Stimulated activated CD4-positive, alpha-beta T cell treated with anti-CD3 and anti-CD28 coated beads, Interleukin-15, amount 100 ng/mL, for 24 hours (primary cell): ENCODE measurements at regions not wholly inside any gene's neighbourhood (a gene's known extent, or its start where the extent isn't known, plus 50 kb on each side); places are given as distances from the start of the nearest gene placed in this dataset.
"Not testable (repeated sequence)": the region's sequence is repeated elsewhere in the genome, so short reads cannot be mapped to it uniquely, and the experiment has no call there.

Source experiments
- DNase-seq: peaks from one replicate; pipeline ENCODE4 v3.0.0-alpha.2; 2020

DNA sequence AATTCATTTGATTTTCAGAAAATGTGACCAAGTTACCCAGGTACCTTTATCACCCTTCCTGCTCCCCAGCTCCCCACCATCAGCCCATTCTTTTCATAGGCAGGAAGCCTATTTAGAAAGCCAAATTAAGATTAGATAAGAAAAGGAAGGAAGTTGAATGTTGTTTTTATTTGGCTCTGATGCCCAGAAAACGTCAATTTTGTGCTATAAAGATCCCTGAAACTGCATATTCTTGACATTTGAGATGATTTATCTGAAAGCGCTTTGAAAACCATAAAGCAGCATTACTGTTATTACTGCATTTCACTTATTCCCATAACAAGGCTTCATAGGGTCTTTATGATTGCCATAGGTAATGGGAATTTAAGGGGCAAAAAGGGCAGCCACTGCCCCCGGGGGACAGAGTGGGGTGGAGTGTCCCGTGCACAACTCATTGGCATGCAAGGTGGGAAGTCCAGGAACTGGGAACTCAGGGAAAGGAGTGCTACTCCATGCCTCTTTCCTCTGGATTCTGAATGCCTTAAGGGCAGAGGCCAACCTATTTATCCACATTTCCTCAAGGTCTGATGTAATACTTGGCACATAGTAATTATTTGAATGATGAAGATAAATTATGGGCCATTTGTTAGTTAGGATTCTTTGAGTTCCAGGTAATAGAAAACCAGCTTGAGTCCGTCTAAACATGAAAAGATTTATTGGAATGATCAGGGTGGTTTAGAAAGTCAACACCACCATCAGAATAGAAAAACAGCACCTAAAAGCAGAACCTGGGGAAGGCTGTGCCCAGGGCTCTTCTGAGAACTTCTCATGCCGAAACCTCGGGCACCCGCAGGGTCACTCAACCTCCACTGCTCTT is 100.6 kb upstream of the ELMO1 start:
- no peak for DNase-seq

DNA sequence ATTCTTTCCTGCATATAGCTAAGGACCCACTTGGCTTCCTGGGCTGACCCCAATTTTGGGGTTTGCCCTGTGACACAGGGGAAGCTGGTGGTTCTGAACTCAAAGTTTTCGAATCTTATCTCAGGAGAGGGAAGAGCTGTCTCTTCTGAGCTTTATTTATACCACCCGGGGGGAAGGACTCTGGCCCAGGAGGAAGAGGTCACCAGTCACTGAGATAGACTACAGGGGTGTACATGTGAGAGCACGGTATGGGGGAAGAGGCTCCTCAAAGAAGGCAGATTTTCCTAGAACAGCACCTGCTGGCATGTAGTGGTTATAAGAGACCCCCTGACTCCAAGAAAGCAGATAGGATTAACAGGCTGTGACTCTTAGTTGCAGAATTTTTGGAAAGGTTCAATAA is 101.8 kb upstream of the ELMO1 start:
- no peak for DNase-seq

DNA sequence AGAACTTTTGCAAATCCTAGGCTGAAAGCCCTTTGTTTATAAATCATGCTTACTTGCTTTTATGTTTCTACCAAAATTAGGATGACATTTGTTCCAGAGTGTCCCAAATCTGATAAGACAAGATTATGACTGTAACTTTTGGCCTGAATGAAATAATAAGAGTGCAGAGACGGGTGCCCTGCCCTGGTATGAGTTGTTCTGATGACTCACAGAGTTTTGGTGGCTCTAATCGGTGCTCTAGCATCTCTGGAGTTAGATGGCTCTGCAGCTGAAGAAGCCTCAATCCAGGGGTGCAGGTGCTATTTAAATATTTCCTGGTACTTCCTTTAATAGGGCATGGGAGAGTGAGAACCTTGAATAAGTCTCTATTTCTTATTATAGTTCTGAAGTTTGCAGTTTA is 102.2 kb upstream of the ELMO1 start:
- no peak for DNase-seq

DNA sequence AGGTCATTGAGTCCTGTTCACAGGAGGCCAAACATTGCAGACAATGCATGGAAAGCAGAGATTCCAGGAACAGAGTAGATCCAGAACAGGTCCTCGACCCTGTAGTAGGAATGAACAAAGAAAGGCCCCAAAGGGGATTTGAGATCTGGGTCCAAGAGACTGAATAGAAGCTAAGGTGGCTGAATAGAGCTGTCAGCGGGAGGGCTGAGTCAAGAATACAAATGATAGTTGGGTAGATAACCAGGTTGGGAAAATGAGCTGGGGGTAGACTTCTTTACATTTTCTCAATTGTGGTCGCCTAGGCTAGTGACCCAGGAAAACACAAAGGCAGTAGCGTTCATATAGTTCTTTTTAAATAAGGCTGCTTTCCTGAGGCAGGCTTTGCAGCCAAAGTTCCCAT is 103.4 kb upstream of the ELMO1 start:
- DNase-seq: no peak

DNA sequence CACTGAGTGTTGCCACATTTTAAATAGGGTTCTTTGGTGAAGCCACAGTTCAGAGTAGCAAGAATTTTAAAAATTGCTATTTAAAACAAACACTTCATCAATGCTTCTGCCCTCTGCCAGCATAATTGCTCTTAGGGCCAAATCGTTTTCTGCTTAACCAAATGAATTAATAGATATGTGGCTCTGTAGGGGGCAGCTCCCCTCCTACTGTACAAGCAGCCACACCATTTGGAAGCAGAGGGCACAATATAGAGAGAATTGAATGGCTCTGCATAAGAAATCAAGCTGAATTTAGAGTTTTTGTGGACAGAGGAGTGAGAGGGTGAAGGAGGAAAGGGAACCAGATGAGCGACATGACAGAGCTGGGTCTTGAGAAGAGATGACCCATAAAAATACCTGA is 103.8 kb upstream of the ELMO1 start:
- DNase-seq: not testable (repeated sequence)

DNA sequence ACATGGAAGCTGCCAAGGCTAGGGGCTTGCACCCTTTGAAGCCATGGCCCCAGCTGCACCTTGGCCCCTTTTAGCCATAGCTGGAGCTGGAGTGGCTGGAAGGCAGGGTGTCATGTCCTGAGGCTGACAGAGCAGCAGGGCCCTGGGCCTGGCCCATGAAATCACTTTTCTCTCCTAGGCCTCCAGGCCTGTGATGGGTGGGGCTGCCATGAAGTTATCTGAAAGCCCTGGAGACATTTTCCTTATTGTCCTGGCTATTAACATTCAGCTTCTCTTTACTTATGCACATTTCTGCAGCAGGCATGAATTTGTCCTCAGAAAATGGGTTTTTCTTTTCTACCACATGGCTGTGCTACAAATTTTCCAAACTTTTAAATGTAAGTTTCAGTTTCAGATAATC is 106.9 kb upstream of the ELMO1 start:
- no peak for DNase-seq

DNA sequence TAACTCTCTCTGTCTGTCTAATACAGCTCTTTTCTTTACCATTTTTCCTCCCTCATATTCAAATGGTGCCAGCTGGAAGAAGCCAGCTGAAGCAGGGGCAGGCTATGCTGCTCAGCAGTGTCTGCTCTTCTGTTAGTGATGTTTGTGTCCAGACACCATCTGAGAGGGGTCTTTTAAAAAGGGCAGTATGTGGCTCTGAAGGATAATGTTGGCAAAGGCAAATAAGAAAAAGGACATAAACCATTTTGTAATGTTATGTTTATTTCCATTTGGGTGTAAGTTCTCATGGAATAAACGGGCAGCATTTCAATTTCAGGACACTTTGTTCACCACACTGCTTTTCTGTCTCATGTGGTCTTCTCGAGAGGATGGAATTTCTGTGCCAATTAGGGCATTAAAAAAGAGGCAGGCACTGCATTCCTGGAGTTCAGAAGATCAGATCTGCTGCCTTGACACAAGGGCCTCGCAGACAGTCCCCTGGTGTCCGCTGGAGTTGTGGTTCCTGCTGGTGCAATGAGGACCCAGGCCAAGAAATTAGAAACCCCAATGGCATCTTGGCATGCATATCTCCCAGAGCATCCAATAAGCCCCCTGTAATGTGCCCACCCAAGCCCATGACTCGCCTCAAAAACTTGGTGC is 109.0 kb upstream of the ELMO1 start:
- no peak for DNase-seq

DNA sequence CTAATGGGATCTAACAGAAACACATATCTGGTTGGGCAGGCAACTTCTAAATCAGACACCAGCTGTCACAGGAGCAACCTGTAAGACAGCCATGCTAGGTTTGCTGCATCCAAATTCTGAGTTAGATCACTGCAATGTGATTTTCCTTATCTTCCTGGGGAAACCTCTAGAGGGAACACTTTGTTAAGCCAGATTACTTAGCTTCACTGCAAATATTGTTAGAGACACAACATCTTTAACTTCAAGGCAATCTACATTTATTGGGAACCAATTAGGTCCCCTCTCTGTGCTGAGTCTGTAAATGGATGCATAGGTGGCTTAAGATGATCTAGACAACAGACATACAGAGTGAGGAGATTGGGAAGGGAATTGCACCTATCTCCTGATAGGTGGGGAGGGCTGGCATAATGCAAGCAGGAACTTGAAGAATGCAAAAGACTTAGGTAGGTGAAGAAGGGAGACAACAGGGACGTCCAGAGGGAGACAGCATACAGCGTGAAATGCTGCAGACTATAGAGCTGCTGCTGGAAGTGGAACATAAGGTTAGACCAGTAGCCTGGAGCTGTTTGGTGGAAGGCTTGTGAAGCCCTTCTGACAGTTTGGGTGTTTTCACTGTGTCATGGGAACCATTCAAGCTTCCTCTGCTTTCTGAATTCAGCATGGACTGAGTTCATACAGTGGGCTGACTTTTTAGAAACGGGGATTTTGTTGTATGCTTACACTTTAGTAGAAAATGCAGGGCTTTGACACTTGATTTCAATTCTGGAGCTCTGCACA is 109.8 kb upstream of the ELMO1 start:
- DNase-seq: no peak

DNA sequence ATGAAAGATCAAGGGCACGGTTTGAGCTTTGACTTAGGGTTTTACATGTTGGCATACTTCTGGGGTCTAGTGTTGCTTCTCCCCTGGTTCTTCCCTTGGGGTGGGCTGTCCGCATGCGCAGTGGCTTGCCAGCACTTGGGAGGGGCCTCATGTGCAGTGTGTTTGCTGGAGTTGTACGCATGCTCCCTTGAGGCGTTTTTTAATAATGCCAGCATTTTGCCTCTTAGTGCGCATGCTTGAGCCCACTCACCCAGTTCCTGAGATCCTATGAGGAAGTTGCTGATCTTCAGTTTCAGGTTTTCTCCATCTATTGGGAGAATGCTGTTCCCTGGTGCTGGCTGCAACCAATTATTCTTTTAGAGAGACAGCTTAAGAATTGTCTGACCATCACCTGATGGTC is 113.4 kb upstream of the GPR141 start:
- DNase-seq: no peak

DNA sequence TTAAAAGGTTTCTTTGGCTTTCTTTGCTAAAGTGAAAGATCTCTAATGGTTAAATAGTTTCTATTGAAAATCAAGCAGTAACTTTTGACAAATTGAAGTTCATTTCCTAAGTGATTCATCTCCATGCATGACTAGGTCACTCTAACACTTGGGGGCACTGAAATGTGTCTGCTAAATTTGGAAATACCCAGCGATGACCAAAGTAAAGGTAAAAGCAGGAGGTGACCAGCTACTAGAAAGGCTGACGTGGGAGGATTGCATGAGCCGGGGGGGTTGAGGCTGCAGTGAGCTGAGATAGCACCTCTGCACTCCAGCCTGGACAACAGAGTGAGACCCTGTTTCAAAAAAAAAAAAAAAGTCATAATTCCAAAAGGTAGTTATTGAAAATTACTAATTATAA is 111.8 kb upstream of the GPR141 start:
- DNase-seq: no peak

DNA sequence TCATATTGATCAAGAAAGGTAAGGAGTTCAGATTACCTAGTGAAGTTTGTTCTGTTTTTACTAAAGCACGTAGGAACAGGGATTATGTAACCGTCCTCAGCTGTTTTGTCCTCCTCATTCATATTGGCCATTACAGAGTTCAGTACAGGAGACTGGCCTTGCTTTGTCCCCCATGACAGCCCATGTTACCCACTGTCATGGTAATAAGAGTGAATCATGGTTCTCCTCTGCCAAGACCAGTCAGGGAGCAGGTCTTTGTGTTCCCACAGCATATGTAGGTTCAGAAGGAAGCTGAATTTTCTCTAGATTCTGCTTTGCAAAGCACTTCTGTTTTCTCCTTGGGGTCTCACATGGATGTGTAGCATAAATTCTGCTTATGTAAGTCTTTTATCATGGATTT is 106.2 kb upstream of the GPR141 start:
- no peak for DNase-seq

DNA sequence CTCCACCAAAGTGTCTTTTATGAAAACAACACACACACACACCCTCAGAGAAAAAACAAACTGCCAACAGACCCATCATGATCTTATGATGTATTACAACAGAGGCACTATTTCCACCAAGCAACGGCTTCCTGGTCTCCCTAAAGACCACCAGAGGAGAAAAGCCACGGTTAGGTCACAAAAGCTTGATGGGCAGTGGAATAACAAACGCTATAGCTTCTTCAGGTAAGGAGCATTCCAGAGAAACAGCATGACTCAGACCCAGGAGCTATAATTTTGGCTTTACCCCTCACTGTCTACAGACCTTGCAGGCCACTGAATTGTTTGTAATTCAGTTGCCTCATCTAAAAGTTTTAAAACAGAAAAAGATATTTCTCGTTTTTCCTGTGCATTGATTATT is 105.7 kb upstream of the GPR141 start:
- DNase-seq: no peak

DNA sequence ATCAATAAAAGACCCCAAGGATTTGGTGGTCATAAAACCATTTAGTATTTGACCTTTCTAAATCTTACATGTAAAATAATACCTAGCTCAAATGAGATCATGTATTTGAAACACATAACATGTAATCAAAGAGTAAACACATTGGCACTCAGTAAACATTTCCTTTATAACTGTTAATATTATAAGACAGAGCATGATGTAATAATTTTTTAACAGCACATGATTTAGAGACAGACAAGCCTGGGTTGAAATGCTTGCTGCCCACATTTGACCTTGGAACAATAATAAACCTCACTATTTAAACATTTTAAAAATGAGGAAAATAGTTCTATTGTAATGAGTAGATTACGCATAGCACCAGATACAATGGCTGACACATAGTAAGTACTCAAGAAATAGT is 105.2 kb upstream of the GPR141 start:
- no peak for DNase-seq

DNA sequence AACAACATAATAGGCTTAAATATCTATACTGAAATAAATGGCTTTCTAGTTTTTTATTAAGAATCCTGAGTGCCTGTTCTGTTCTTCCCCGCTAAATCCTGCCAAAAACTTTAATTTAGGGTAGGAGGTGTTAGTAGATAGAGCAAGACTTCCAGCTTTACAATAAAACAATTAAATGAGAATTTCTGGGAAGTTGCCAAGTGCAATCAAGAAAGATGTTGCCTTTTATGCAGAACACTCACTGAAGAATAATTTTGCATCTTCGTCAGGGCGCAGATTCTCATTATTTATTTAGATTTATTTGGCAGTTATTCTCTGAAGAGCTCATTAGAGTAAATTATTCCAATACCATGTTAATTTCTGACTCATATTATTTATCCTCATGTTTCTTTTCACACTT is 103.2 kb upstream of the GPR141 start:
- DNase-seq: no peak

DNA sequence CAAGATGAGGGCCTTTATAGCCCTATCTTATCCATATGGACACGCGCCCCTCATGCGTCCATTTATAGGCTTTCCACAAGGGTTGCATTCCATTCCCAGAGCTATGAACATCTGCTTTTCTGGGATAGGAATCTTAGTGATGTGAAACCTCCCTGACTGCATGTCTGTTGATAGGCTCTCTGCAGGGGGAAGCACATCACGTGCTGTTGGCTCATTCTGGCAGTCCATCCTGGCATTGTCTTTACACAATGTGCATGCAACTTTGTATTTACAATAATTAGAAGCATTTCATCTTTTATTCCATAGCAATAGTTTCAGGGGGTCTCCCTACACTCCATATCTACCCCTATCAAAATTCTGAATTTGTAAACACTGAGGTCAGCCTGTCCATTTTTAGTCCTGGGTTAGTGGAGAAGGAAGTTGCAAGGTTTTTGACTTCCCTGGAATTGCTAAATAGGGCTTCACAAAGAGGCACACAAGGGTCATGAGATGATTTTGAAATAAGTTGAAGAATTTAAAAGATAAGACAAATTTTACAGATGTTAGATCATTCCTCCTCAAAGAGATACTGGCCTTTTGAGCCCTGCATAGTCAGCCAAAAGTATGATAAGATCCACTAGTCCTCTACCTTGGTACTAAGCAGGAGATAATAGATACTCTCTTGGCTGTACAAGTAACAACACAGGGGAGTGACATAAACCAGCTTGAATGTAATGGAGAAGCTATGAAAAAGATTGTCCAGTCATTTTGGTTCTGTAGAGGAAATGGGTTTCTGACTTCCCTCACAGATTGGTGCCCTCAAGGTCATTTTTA is 98.7 kb upstream of the GPR141 start:
- DNase-seq: not testable (repeated sequence)

DNA sequence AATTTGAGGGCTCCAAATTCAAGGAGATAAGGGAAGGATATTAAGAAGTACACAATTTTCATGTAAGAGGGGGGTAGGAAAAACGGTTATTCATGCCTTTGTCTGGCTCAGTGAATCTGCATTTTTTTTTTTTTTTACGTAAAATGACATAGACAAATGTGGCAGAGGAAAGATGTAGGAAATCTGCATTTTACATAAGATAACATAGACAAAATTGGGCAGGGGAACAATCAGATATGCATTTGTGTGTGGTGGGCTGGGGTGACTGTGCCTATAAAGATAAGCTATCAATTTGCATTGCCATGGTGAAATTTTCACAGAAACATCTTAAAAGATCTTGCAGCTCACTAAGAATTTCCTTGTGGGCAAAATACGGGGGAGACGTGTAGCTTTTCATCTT is 92.7 kb upstream of the GPR141 start:
- DNase-seq: no peak

DNA sequence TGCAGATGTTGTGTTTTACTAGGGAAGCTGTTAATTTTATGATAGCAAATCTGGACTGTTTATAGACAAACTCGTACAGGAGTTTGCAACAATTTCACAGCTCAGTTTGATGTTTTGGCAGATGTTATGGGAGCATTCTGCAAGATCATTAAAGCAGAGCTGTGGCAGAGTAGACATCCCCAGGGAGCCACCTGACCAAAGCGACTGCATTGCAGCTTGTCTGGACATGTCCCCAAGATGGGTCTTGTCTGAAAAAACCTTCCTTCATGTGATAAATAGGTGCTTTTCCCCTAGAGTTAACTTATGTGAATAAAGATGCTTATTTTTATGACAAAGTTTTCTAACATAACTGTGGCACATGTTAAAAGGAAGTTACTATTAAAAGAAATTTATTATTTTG is 91.2 kb upstream of the GPR141 start:
- no peak for DNase-seq

DNA sequence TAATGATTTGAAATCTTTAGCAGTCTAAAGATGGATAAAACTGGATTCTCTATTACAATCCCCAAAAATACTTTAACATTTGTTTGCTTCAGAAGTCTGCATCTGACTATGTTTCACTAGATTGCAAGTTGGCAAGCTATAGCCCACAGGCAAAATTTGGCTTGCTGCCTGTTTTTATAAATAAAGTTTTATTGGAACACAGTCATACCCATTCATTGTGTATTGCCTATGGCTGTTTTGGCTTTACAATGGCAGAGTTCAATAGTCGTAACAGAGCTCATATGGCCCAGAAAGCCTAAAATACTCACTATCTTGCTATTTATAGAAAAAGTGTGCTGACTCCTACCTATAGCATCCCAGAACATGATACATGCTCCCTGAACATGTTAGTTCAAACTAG is 89.0 kb upstream of the GPR141 start:
- no peak for DNase-seq

DNA sequence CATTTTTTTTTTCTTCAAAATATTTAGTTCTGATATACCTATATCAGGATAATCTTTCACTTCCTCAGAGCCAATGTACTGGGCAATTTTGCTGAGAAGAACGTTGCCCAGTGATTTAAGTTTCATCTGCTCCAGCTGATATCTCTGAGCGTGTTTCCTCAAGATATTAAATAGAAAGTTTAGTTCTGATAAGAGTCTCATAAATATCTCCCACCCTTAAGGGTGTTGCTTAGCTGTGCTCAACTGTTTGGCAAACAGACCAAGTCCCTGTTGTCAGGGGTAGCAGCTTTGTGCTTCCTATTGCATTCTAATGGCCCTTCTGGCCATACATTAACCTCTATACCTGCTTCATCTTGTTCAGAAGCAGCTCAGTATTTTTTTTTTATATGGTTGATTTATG is 84.7 kb upstream of the GPR141 start:
- no peak for DNase-seq

DNA sequence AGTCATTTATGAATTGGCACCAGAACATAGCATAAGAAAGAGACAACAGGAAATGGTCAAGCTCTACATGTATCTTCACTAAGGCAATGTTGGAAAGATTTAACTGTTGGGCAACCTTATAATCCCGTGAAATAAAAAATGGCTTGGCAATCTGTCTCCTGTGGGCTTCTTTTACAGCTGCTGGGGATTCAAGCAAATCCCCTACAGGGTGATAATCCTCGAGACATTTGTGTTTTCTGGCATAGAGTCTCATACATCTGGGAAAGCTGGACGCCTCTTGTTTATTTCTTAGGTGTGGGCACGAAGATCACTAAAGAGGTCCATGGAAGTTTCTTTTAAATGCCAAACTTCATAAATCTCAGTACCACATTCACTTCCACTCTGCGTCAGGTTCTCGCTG is 82.2 kb upstream of the GPR141 start:
- DNase-seq: no peak

DNA sequence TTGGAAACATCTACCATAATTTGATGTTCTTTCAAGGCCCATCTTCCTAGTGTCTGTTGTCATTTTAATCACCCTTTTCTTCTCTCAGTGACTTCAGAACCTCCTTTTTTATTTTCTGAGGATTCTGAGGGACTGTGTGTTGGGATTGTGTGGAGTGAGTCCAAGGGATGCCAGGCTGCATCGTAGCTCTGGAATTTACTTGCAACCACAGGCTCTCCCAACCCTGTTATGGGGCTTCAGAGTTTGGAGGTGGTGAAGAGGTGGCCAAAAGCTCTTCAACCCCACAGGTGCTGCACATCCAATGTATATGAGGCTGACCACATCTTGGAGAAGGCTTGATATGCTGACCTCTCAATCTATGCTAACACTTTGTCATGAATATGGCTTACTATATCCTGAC is 79.5 kb upstream of the GPR141 start:
- DNase-seq: no peak

DNA sequence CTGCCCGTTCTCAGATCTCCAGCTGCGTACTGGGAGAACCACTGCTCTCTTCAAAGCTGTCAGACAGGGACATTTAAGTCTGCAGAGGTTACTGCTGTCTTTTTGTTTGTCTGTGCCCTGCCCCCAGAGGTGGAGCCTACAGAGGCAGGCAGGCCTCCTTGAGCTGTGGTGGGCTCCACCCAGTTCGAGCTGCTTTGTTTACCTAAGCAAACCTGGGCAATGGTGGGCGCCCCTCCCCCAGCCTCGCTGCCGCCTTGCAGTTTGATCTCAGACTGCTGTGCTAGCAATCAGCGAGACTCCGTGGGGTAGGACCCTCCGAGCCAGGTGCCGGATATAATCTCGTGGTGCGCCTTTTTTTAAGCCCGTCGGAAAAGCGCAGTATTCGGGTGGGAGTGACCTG is 66.2 kb upstream of the GPR141 start:
- DNase-seq: not testable (repeated sequence)

DNA sequence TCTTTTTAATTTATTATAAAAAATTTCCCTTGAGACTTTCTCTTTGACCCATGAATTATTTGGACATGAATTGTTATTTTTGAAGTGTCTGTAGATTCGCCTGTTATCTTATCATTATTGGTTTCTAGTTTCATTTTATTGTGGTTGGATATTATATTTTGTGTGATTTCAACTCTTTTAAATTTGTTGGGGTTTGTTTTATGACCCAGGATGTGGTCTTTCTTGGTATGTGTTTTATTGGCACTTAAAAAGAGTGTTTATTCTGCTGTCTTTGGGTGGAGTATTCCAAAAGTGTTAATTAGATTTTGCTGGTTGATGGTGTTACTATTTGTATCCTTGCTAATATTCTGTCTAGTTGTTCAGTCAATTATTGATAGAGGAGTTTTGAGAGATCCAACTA is 50.5 kb upstream of the GPR141 start:
- no peak for DNase-seq
